C4-2B (cell line): ENCODE measurements at regions not wholly inside any gene's neighbourhood (a gene's known extent, or its start where the extent isn't known, plus 50 kb on each side); places are given as distances from the start of the nearest gene placed in this dataset.

Source experiments
- H3K27ac ChIP-seq: fragments of 450-650 bp; 2 replicates; pipeline ENCODE4 v1.5.1; 2017
- CTCF ChIP-seq: fragments of 450-650 bp; conservative IDR thresholded peaks from 2 replicates; pipeline ENCODE4 v1.5.1; 2017; ENCODE audit warnings: mild to moderate bottlenecking
- ZFX ChIP-seq: fragments of 450-650 bp; IDR thresholded peaks from 2 replicates; pipeline ENCODE4 v1.6.1; 2017

- H3K27ac ChIP-seq, result no peak overlapping the region
- TF ChIP-seq ZFX (no peak), CTCF (no peak)
Measured at GRCh38 chr3:22358334-22358733, 607.3 kb upstream of the ZNF385D start.

GRCh38 chr3:22360164-22360563, 609.2 kb upstream of the ZNF385D start:
- no peak for TF ChIP-seq ZFX
- TF ChIP-seq CTCF, result no peak
- no peak overlapping the region for H3K27ac ChIP-seq

- H3K27ac ChIP-seq, result no peak overlapping the region
- TF ChIP-seq ZFX (no peak), CTCF (no peak)
Measured at GRCh38 chr3:22360970-22361369, 610.0 kb upstream of the ZNF385D start.

GRCh38 chr3:22361521-22361920, 610.5 kb upstream of the ZNF385D start:
- no peak for TF ChIP-seq CTCF
- TF ChIP-seq ZFX, result no peak
- H3K27ac ChIP-seq, result no peak overlapping the region

GRCh38 chr3:22364851-22365250, 613.8 kb upstream of the ZNF385D start:
- H3K27ac ChIP-seq, result no peak overlapping the region
- TF ChIP-seq ZFX (no peak), CTCF (no peak)

- TF ChIP-seq CTCF (no peak), ZFX (no peak)
- no peak overlapping the region for H3K27ac ChIP-seq
Measured at GRCh38 chr3:22366781-22367180, 615.8 kb upstream of the ZNF385D start.

- no peak overlapping the region for H3K27ac ChIP-seq
- TF ChIP-seq CTCF (no peak), ZFX (no peak)
Measured at GRCh38 chr3:22371036-22371435, 620.0 kb upstream of the ZNF385D start.
